GM23248 (cell line): ENCODE measurements at regions not wholly inside any gene's neighbourhood (a gene's known extent, or its start where the extent isn't known, plus 50 kb on each side); places are given as distances from the start of the nearest gene placed in this dataset.

Source experiments
- EZH2 ChIP-seq: fragments of 200-600 bp; sonication (generic); IDR thresholded peaks from 2 replicates; pipeline ENCODE4 v1.6.1; 2018; ENCODE audit warnings: antibody characterized with exemption, mild to moderate bottlenecking; ENCODE audit not compliant: insufficient read depth, poor library complexity, severe bottlenecking
- EZH2phosphoT487 ChIP-seq: fragments of 200-600 bp; sonication (generic); IDR thresholded peaks from 2 replicates; pipeline ENCODE4 v1.6.1; 2018; ENCODE audit warnings: antibody characterized with exemption, moderate library complexity, mild to moderate bottlenecking, low read depth; ENCODE audit not compliant: insufficient read depth

GRCh38 chr2:165013944-165014619 lies 58.8 kb upstream of the SLC38A11 start:
- no peak for TF ChIP-seq EZH2
- TF ChIP-seq EZH2phosphoT487, result no peak
